Fibroblast of lung (primary cell): ENCODE measurements at regions not wholly inside any gene's neighbourhood (a gene's known extent, or its start where the extent isn't known, plus 50 kb on each side); places are given as distances from the start of the nearest gene placed in this dataset.

Source experiments
- CTCF ChIP-seq, 2 donors: IDR thresholded peaks in 1 of 2; conservative IDR thresholded peaks in 1 of 2; 1 replicate in 1 of 2; 2 replicates in 1 of 2; pipeline ENCODE4 v1.5.1; 2011 to 2012; ENCODE audit warnings: low read length in 2 of 2, control low read depth in 1 of 2, inconsistent platforms in 1 of 2, low read depth in 1 of 2, mild to moderate bottlenecking in 1 of 2
- EZH2 ChIP-seq: IDR thresholded peaks from 2 replicates; pipeline ENCODE4 v1.5.1; 2012; ENCODE audit warnings: low read length, control low read depth, mild to moderate bottlenecking; ENCODE audit errors: missing control alignments

GRCh38 chr21:24545807-24546361, 1061.4 kb downstream of the MRPL39 start:
- no peak for TF ChIP-seq CTCF (conservative IDR thresholded peaks at IDR 0.05 in 1 of 2, IDR thresholded peaks at IDR 0.05 in 1 of 2; ENCODE audit: low read depth in 1 of 2, low read length in 2 of 2)
- TF ChIP-seq EZH2: no peak
